EH (cell line): ENCODE measurements at regions not wholly inside any gene's neighbourhood (a gene's known extent, or its start where the extent isn't known, plus 50 kb on each side); places are given as distances from the start of the nearest gene placed in this dataset.
"Not testable (repeated sequence)": the region's sequence is repeated elsewhere in the genome, so short reads cannot be mapped to it uniquely, and the experiment has no call there.

Source experiments
- DNase-seq: peaks from one replicate; pipeline ENCODE4 v3.0.0-alpha.2; 2015; ENCODE audit warnings: low read depth

DNA sequence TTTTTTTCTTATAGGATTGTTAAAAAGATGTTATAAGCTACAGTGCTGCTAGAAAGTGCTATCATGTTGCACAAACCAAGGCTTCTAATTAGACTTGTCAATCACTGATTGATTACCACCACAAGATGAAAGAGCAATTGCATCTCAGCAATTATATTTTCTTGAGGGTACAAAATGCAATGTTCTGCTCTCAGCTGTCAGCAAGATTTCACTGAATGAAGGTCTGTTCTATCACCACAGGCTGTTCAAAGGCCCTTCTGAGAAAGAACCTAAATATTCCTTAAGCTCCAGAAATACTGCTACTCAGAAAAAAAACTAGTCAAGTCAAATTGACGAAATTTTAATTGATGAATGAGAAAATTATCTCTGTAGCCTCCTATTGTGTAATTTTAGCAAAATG is 301.9 kb upstream of the KYNU start:
- DNase-seq, result no peak

DNA sequence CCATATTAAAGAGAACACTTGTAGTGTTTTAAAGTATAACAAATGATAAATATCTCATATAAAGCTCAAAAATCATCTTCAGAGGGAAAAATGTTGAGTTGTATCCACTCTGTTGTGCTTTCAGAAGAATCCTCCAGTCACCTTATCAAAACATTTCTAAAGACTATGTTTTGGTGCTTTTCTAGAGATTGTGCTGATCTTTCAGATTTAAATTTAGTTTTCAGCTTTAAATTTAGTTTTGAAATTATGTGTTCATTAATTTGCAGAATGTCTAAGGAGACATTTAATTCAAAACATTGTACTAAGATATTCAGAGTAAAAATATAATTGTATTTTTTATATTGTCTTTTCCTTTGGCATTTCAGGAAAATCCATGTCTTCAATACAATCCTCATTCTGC is 303.1 kb upstream of the KYNU start:
- no peak for DNase-seq

DNA sequence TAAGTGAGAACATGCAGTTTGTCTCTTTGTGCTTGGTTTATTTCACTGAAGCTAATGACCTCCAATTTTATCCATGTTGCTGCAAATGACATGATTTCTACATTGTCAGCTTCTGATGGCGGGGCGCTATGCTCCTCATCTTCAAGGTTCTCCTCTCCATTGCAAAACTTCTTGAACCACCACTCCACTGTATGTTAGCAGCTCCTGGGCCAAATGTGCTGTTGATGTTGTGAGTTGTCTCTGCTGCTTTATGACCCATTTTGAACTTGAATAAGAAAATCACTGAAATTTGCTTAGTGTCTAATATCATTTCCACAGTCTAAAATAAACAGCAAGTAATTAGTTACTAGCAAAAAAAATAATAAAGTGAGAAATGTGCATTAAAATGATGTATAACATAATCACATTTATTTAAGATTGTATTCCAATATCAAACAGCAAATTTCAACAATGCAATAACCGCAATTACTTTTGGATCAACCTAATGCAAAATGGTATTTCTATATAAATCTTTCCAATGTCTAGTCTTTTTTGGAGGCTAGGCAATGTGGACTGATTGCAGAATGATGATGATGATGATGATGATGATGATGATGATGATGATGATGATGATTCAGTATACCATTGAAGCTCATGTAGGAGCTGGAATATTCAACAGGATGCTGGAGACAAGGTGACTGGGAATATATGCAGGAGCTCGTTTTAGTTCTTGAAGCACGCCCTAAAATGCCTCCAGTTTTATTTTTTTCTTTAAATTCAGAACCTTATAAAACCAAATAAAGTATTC is 304.9 kb upstream of the KYNU start:
- no peak for DNase-seq

DNA sequence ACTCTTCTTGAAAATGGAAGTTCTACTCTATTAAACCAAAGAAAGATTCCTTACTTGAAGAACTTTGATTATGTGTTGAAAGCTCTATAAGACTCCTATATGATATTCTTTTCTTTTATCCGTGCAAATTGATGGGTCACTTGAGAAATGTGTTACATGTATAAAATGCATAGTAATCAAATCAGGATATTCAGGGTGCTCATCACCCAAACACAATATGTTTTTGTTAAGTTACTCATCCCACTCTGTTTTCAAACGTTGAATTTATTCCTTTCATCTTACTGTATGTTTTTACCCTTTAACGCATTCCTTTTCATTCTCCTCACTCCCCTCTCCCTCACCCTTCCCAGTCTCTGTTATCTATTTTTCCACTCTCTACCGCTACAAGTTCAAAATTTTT is 305.5 kb upstream of the KYNU start:
- no peak for DNase-seq

DNA sequence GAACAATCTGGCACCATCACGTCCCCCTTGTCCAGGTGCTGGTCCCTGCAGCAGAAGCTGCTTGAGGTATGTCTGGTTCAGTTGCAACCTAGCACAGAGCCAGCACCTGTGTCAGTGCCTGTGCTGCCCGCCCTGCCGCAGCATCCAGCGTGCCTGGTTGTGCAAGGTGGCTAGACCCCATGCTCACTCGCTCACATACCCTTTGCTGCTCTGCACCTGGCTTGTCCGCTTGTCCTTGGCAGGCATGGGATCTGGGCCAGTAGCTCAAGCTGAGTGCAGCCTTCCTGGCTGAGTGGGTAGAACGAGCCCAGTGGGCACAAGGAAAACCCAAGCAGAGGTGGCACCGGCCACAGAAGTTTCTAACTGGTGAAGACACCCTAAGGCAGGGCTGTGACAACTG is 314.6 kb upstream of the KYNU start:
- DNase-seq, result no peak

DNA sequence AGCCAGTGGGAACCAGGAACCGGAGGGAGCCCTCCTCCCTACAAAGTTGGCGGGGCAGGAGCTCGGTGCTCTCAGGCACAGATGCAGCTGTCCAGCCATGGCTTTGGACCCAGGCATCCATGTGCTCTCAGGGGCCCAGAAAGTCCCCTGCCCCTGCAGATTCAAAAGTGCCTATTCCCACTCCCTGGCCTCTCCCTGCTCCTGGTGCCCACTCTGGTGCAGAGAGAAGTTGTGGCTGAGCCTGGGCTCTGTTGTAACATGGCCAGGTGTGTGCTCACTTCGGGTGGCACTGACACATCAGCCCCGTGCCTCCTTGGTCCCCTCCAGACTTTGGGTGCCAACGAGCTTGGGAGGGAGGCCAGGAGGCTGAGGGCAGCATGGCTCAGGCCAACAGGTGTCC is 315.8 kb upstream of the KYNU start:
- DNase-seq, result no peak

DNA sequence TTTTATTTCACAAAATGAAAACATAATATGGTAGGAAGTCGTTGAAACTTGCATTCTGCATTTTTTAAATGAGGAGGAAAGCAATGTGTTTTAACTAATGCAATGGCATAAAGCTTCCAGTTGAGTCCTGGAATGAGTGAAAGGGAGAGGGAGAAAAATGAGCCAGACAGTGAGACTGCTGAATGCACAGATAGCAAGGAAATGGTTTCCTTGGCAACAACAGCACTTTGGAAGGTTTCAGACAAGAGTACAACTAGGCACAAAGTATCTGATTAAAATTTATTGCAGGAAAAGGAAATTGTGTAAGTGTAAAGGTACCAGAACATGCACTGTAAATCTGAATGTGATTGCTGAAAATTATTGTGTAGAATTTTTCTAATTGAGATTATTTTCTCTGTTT is 320.1 kb upstream of the KYNU start:
- DNase-seq, result no peak

DNA sequence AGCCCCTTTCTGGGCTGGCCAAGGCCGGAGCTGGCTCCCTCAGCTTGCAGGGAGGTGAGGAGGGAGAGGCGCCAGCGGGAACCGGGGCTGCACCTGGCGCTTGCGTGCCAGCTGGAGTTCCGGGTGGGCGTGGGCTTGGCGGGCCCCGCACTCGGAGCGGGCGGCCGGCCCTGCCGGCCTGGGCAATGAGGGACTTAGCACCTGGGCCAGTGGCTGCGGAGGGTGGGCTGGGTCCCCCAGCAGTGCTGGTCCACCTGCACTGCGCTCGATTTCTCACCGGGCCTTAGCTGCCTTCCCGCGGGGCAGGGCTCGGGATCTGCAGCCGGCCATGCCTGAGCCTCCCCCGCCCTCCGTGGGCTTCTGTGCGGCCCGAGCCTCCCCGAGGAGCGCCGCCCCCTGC is 331.5 kb upstream of the KYNU start:
- not testable (repeated sequence) for DNase-seq

DNA sequence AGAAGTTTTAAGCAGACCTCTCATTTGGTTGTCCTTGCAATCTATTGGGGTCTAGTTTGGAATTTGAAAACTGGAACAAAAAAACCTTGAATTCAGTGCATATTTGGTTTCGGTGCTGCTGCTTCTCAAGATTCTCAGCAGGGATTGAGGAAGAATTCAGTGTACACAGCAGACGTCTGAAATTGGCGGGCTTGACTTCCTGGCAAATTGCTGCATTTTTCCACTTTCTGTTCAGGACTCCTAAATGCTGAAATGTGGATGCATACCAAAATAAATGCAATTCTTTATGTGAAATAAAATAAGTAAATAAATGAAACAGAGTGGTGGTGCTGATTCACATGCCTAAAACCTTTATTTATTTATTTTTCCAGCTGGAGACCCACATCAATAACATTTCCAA is 332.4 kb upstream of the KYNU start:
- DNase-seq, result no peak

DNA sequence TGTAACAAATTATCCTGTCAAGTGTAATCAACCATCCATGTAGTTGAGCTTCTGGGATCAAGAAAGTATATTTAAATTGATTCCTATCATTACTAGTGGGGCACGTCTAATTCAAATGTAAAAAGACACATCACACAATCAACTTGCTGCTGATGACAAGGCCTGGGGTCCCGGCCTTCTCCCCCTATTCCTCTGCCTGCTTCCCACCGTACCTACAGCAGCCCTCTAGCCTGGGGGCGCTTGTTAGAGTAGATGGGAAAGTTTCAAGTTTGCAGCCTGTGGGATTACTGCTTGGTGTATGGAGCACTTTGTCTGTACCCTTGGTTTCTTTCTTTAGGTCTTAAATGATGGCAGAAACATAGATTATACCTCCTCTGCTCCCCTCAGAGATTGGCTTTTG is 333.3 kb upstream of the KYNU start:
- no peak for DNase-seq

DNA sequence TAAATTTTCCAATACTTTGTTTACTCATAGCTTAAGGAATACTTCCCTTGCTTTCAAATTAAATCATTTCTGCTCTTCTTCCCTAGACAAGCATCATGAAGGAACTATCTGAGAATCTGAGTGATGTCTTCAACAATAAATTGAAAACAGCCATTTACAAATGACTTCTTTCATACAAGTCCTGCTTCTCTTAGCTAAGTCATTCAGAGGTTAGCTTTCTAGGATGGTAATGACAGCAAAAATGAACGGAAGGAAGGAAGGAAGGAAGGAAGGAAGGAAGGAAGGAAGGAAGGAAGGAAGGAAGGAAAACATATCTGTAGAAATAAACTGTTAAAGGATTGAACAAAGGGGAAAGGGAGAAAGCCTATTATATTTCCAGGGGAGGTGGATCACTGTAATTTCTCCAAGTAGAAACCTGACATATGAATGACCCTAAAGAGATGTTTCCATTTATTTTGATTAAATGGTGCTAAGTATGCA is 335.0 kb upstream of the KYNU start:
- DNase-seq, result no peak

DNA sequence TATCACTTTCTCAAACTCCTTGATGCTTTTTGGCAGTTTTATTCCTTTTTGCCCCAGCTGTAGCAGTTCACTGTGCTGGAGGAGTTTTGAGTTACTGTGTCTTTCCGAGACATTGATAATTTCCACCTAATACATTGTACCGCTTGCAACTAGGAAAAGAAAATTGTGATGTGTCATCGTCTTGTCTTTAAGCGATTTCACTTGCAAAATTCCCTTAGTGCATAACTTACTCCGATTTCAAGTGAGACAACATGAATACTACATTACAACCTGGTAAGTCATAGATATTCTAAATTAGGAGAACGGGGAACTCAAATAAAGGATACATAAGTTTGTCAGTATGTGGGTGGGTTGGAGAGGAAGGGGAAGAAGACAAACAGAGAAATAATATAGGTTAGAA is 340.5 kb upstream of the KYNU start:
- DNase-seq, result no peak

DNA sequence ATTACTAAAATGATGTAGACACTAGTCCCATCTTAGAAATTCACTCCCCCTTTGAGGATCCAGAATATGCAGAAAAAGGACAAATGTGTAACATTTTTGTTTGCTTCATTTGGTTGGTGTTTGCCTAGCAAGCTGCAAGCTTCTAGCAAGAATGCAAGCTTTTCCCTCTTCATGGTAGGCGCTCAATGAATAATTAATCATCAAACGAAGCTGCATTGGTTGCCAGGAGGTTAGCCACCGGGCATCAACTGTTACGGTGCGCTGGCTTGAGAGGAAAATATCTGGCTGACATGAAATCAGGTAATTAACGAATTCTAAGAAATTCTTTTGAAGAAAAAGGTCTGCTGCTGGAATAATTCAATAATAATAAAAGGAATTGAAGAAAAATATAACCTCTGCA is 341.0 kb upstream of the KYNU start:
- no peak for DNase-seq

DNA sequence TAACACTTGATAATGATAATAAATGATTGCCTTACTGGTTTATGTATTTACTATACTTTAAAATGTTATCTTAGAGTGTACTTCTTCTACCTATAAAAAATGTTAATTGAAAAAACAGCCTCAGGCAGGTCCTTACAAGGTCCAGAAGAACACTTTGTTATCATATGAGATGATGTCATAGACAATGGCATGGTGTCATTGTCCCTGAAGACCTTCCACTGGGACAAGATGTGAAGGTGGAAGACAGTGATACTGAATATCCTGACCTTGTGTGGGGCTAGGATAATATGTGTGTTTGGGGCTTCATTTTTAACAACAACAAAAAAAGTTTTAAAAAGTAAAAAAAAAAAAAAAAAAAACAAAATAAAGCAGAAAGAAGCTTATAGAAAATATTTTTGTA is 342.2 kb upstream of the KYNU start:
- no peak for DNase-seq

DNA sequence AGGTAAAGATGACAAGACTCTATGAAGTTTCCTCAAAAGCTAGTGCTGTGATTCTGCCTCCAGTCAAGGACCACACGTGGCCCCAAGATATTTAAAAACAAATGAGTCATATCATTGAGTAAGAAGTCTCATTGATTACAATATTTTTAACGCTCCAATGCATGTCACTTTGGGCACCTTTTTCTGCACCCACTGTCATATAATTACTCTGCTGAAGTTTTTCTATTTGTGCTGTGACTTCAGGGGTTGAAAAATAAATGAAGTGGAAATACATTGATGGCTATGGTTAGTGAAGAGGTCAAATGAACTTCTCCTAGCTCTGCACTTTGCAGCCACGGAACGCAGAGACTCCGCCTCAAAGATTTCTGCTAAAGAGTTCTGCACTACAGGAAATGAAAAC is 344.3 kb upstream of the KYNU start:
- DNase-seq, result no peak

DNA sequence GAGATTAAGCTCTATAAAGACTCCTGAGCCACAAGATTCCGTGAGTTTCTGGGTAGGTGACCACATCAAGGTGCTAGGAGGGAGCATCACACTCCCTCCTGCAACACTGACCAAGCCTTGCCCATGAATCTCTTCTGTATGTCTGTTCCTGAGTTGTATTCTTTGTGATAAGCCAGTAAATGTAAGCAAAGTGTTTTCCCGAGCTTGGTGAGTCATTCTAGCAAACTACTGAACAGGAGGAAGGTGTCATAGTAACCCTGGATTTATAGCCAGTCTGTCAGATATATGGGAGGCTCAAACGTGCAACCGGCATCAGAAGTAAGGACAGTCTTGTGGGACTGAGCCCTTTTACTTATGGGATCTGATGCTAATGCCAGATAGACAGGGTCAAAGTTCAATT is 346.1 kb upstream of the KYNU start:
- DNase-seq, result no peak

DNA sequence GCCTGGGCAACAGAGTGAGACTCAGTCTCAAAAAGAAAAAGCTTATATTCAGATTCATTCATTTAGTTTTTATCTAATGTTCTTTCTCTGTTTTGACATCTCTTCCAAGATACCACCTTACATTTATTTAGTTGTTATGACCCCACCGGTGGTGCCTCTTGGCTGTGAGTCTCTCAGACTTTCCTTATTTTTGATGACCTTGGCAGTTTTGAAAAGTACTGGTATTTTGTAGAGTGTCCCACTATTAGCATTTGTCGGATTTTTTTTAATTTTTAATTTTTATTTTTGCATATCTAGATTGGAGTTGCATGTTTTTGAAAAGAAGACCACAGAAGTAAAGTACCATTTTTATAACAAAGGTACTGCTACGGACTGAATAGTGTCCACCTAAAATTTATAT is 351.7 kb upstream of the KYNU start:
- no peak for DNase-seq

DNA sequence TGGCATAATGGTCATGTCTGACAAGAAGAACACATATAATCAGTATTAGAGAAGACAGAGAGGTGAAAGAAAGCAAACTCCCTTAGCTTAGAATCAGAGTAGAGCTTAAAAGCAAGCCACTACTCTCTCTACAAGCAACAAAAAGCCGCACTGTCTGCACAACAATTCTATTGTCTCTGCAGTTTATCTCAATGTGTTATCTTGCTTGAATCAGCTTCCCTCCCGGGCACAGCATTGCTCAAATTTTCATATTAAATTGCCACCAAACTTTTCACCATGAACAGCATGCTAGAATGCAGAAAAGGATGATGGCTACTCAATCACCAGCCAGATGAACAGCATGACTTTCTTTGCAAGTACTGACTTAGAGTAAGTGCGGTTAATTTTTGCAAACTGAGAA is 356.0 kb upstream of the KYNU start:
- no peak for DNase-seq

DNA sequence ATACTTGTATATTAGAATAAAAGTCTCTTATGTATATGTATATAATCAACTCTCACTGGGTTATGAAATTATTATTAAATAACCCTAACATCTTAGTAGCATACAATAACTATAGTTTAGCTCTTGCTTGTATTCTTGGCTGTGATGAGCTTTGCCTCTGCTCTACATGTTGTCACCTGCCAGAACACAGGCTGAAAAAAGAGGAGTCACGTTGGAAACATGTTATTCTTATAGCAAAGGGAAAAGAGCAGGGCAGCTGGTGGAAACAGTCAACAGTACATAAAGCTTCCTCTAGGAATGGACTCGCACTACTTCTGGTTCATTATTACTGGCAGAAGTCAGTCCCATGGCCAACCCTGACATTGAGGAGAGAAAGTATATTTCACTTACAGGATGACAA is 362.0 kb upstream of the KYNU start:
- no peak for DNase-seq

DNA sequence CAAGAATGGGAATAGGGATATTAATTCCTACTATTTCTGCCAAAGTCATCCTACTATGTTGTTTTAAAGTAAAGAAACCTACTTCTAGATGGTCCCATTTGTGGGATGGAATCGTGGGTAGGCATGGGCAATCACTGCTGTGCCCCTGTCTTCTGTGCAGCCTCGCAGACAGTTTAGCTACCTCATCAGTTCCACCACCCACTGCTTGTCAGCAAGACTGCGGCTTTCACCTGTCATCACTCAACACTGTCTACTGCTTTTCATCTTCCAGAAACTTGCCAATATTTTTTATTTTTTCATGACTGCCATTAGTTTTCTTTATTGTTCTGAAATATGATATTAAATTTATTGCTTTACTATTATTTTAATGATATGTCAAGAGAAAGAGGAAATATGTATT is 368.1 kb upstream of the KYNU start:
- DNase-seq, result no peak

DNA sequence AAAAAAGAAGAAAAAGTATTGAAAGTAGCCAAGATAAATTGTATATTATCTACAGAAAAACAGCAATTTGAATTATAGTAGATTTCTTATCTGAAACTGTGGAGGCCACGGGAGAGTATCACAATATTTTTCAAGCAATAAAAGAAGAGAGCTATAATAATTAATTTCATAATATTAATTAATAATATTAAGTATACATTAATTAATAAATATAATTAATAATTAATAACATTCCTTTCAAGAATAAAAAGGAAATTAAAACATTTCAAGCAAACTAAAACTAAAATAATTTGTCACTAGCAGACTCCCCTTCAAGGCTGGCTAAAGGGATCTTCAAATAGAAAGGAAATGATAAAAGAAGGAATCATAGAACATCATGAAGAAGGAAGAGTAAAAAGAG is 372.7 kb upstream of the KYNU start:
- no peak for DNase-seq

DNA sequence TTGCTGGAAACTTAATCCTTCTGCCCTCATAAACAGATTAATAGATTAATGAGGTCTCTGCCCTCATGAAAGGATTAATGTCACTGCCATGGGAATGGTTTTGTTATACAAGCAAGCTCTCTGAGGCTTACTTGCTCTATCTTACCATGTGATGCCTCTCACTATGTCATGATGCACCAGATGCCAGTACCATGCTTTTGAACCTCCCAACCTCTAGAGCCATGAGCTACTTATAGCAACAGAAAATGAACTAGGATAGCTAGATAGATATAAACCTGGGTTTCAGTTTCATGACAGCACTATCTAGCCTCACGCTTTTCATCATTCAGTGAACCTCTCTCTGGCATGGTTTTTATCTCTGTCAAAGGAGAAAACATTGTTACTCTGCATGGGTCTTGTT is 371.6 kb upstream of the LRP1B start:
- DNase-seq, result no peak

DNA sequence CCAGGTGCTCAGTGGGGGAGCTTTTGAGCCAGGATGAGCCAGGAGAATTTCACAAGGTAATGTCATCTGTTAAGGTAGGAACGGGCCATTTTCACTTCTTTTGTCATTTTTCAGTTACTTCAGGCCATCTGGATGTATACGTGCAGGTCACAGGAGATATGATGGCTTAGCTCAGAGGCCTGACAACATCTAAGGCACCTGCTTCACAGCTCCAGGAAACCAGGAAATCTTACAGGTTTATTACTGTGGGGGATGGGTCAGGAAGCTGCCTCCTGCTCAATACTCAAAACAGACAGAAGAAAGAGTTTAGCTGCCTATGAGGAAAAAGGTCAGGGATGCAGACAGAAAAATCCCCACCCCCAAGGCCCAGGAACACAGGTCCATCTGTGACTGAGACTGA is 364.3 kb upstream of the LRP1B start:
- no peak for DNase-seq

DNA sequence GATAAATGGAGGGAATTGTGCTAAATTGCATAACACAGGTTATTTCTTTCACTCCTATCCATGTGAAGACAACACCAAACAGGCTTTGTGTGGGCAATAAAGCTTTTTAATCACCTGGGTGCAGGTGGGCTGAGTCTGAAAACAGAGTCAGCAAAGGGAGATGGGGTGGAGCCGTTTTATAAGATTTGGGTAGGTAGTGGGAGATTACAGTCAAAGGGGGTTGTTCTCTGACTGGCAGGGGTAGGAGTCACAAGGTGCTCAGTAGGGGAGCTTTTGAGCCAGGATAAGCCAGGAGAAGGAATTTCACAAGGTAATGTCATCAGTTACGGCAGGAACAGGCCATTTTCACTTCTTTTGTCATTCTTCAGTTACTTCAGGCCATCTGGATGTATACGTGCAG is 358.8 kb upstream of the LRP1B start:
- DNase-seq, result not testable (repeated sequence)

DNA sequence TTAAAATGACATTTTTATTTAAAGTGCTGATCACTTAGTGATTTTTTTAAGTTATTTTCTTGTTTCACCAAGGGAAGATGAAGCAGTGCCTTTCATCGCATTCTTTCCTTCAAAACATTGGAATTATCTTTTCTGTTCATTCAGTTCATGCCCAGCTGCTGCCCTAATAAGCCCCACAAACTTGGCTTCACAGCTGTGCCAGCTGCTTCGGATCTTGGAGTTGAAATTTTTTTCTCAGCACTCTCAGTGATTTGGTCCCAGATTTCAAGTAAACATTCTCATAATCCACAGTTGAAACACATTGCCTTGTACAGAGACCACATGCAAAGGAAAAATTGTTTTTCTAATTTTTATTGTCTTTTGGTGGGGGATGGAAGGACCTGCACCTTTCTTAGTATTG is 353.3 kb upstream of the LRP1B start:
- DNase-seq, result no peak
